GM20431 (cell line): ENCODE measurements at regions not wholly inside any gene's neighbourhood (a gene's known extent, or its start where the extent isn't known, plus 50 kb on each side); places are given as distances from the start of the nearest gene placed in this dataset.

ENCODE experiments used
- in situ Hi-C: fragments of 300-500 bp; cut with MseI, MboI; formaldehyde crosslinking; loops from one replicate; pipeline ENCODE4 v1.15.0; 2020; ENCODE audit warnings: low sequenced_read_pairs; ENCODE audit not compliant: unreplicated experiment

GRCh38 chr1:98256700-98257099 lies 335.9 kb upstream of the DPYD start:
- in situ Hi-C loops: no loop called here

GRCh38 chr1:98253145-98253544 lies 332.3 kb upstream of the DPYD start:
- in situ Hi-C loops: no loop called here

- in situ Hi-C loops: no loop called here
Observed at GRCh38 chr1:98251497-98251896, 330.7 kb upstream of the DPYD start.

GRCh38 chr1:98232678-98233077 lies 311.8 kb upstream of the DPYD start:
- in situ Hi-C loops: no loop called here

GRCh38 chr1:98222706-98223105 lies 301.9 kb upstream of the DPYD start:
- in situ Hi-C loops: no loop called here

GRCh38 chr1:98221923-98222322 lies 301.1 kb upstream of the DPYD start:
- in situ Hi-C loops: no loop called here

- in situ Hi-C loops: no loop called here
Observed at GRCh38 chr1:98217601-98218000, 296.8 kb upstream of the DPYD start.

- in situ Hi-C loops: no loop called here
Observed at GRCh38 chr1:98216304-98216703, 295.5 kb upstream of the DPYD start.

- in situ Hi-C loops: no loop called here
Observed at GRCh38 chr1:98211271-98211845, 290.5 kb upstream of the DPYD start.

- in situ Hi-C loops: no loop called here
Observed at GRCh38 chr1:98210563-98210962, 289.7 kb upstream of the DPYD start.

- in situ Hi-C loops: no loop called here
Observed at GRCh38 chr1:98210064-98210463, 289.2 kb upstream of the DPYD start.

- in situ Hi-C loops: no loop called here
Observed at GRCh38 chr1:98205291-98206017, 284.6 kb upstream of the DPYD start.

GRCh38 chr1:98203466-98203865 lies 282.6 kb upstream of the DPYD start:
- in situ Hi-C loops: no loop called here

GRCh38 chr1:98201666-98202081 lies 280.8 kb upstream of the DPYD start:
- in situ Hi-C loops: no loop called here

GRCh38 chr1:98197356-98197755 lies 276.5 kb upstream of the DPYD start:
- in situ Hi-C loops: no loop called here

GRCh38 chr1:98196012-98196411 lies 275.2 kb upstream of the DPYD start:
- in situ Hi-C loops: no loop called here

GRCh38 chr1:98188774-98189173 lies 267.9 kb upstream of the DPYD start:
- in situ Hi-C loops: no loop called here

GRCh38 chr1:98184856-98185255 lies 264.0 kb upstream of the DPYD start:
- in situ Hi-C loops: no loop called here

- in situ Hi-C loops: no loop called here
Observed at GRCh38 chr1:98181036-98181764, 260.4 kb upstream of the DPYD start.

- in situ Hi-C loops: no loop called here
Observed at GRCh38 chr1:98179151-98179773, 258.4 kb upstream of the DPYD start.

GRCh38 chr1:98177751-98178150 lies 256.9 kb upstream of the DPYD start:
- in situ Hi-C loops: no loop called here
